NT2/D1 (cell line): ENCODE measurements at regions not wholly inside any gene's neighbourhood (a gene's known extent, or its start where the extent isn't known, plus 50 kb on each side); places are given as distances from the start of the nearest gene placed in this dataset.

ENCODE experiments used
- YY1 ChIP-seq: IDR thresholded peaks from 2 replicates; pipeline ENCODE4 v1.6.1; 2011; ENCODE audit not compliant: insufficient read length, insufficient read depth
- ZNF274 ChIP-seq: IDR thresholded peaks from 2 replicates; pipeline ENCODE4 v1.6.1; 2011; ENCODE audit warnings: mild to moderate bottlenecking, low read depth, low read length

DNA sequence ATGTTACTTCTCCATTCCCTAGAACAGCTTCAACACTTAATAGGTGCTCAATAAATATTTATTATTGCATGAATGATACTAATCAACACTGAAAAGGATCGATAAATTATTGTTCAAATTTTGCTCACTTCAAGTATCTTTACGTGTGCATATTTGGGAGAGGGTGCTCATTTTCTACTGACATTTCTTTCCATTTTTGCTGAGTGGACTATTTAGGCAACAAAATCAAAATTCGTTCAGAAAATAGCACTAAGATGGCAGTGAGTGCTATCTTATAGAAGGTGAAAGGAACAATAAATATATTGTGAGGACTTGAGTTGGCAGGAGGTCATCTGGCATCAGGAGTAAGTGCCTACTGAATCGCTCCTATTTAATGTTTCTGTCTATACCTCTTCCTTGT is 501.9 kb upstream of the IRAK1BP1 start:
- TF ChIP-seq ZNF274 (no peak), YY1 (no peak)
